NT2/D1 (cell line): ENCODE measurements at regions not wholly inside any gene's neighbourhood (a gene's known extent, or its start where the extent isn't known, plus 50 kb on each side); places are given as distances from the start of the nearest gene placed in this dataset.

Source experiments
- YY1 ChIP-seq: IDR thresholded peaks from 2 replicates; pipeline ENCODE4 v1.6.1; 2011; ENCODE audit not compliant: insufficient read length, insufficient read depth
- ZNF274 ChIP-seq: IDR thresholded peaks from 2 replicates; pipeline ENCODE4 v1.6.1; 2011; ENCODE audit warnings: mild to moderate bottlenecking, low read depth, low read length

- TF ChIP-seq YY1 (no peak), ZNF274 (no peak)
Measured at GRCh38 chr2:175726223-175726622, 275.8 kb downstream of the LNPK start.
